ENCODE measurements at regions not wholly inside any gene's neighbourhood (a gene's known extent, or its start where the extent isn't known, plus 50 kb on each side); places are given as distances from the start of the nearest gene placed in this dataset.

- no peak for TF ChIP-seq NFYB (CRISPR knock-in tag; conservative IDR thresholded peaks at IDR 0.05; ENCODE audit: low read depth)
- TF ChIP-seq ZNF423 (CRISPR knock-in tag; IDR thresholded peaks at IDR 0.05), result peak; percentile 46
- TF ChIP-seq ZBTB43 (CRISPR knock-in tag; IDR thresholded peaks at IDR 0.05), result no peak
- no peak for TF ChIP-seq NFE2L1 (CRISPR knock-in tag; IDR thresholded peaks at IDR 0.05)
- POLR2A ChIA-PET, result no interaction called here
- Mint-ChIP-seq H3K9me3 (peaks cover 9% of the 10 kb centered on the region), H3K27ac (peak overlapping the region; percentile 62), H3K4me1 (peaks cover 18% of the 10 kb centered on the region), H3K4me3 (no peak overlapping the region), H3K36me3 (peaks cover 42% of the 10 kb centered on the region), H3K27me3 (ENCODE audit: low read depth) (no peaks in the 10 kb centered on the region)
- no peak for ATAC-seq
- CTCF ChIA-PET, result no interaction called here
- no peak for DNase-seq (ENCODE audit: low spot score)
Measured at GRCh38 chr12:124463341-124463921, 104.0 kb downstream of the NCOR2 start.

- POLR2A ChIA-PET, result interaction anchor here (0.9 to 1.1 kb wide), 2 partner anchors 9 to 28 kb away, joined by 3 read pairs; no protein-coding TSS in a partner anchor
- DNase-seq (ENCODE audit: low spot score) (no peak), ATAC-seq (no peak)
- peaks cover 9% of the 10 kb centered on the region for H3K9me3 Mint-ChIP-seq
- no peaks in the 10 kb centered on the region for H3K27me3 Mint-ChIP-seq (ENCODE audit: low read depth)
- H3K4me3 Mint-ChIP-seq, result no peak overlapping the region
- H3K4me1 Mint-ChIP-seq, result peaks cover 18% of the 10 kb centered on the region
- CTCF ChIA-PET, result no interaction called here
- TF ChIP-seq ATF1 (CRISPR knock-in tag; IDR thresholded peaks at IDR 0.05), result no peak
- TF ChIP-seq HMGXB4 (CRISPR knock-in tag; IDR thresholded peaks at IDR 0.05), result no peak
- no peak for TF ChIP-seq TEAD4 (CRISPR knock-in tag; IDR thresholded peaks at IDR 0.05)
- no peak for TF ChIP-seq GTF2I (CRISPR knock-in tag; conservative IDR thresholded peaks at IDR 0.05)
- no peak for TF ChIP-seq MAX (CRISPR knock-in tag; IDR thresholded peaks at IDR 0.05)
- TF ChIP-seq NFATC4 (CRISPR knock-in tag; IDR thresholded peaks at IDR 0.05), result no peak
- no peak for TF ChIP-seq SMAD3 (CRISPR knock-in tag; IDR thresholded peaks at IDR 0.05; ENCODE audit: borderline replicate concordance)
- TF ChIP-seq FOXP1 (CRISPR knock-in tag; IDR thresholded peaks at IDR 0.05; ENCODE audit: borderline replicate concordance), result no peak
- TF ChIP-seq JAZF1 (CRISPR knock-in tag; IDR thresholded peaks at IDR 0.05), result no peak
- TF ChIP-seq HMGA2 (CRISPR knock-in tag; IDR thresholded peaks at IDR 0.05), result no peak
- no peak for TF ChIP-seq OVOL2 (CRISPR knock-in tag; IDR thresholded peaks at IDR 0.05; ENCODE audit: borderline replicate concordance)
- no peak for TF ChIP-seq E2F1 (CRISPR knock-in tag; IDR thresholded peaks at IDR 0.05)
- TF ChIP-seq MLX (CRISPR knock-in tag; IDR thresholded peaks at IDR 0.05), result no peak
- no peak for TF ChIP-seq ERG (CRISPR knock-in tag; IDR thresholded peaks at IDR 0.05)
- TF ChIP-seq ZSCAN18 (CRISPR knock-in tag; IDR thresholded peaks at IDR 0.05), result no peak
- TF ChIP-seq EMX1 (CRISPR knock-in tag; IDR thresholded peaks at IDR 0.05), result no peak
- TF ChIP-seq ETV6 (CRISPR knock-in tag; IDR thresholded peaks at IDR 0.05), result no peak
- TF ChIP-seq NFYB (CRISPR knock-in tag; conservative IDR thresholded peaks at IDR 0.05; ENCODE audit: low read depth), result no peak
- no peak for TF ChIP-seq ZNF416 (CRISPR knock-in tag; IDR thresholded peaks at IDR 0.05)
- peaks cover 42% of the 10 kb centered on the region for H3K36me3 Mint-ChIP-seq
- H3K27ac Mint-ChIP-seq, result peak overlapping the region; percentile 62
Measured at GRCh38 chr12:124462750-124463149, 104.7 kb downstream of the NCOR2 start.

Data from WTC11 (cell line).